ENCODE measurements at regions not wholly inside any gene's neighbourhood (a gene's known extent, or its start where the extent isn't known, plus 50 kb on each side); places are given as distances from the start of the nearest gene placed in this dataset.
"Not testable (repeated sequence)": the region's sequence is repeated elsewhere in the genome, so short reads cannot be mapped to it uniquely, and the experiment has no call there.

- not testable (repeated sequence) for DNase-seq
These were observed 784.6 kb downstream of the TTLL7 start for GRCh38 chr1:83214317-83214716.

GRCh38 chr1:83213648-83214047 is 785.3 kb downstream of the TTLL7 start:
- not testable (repeated sequence) for DNase-seq

- not testable (repeated sequence) for DNase-seq
These were observed 786.9 kb downstream of the TTLL7 start for GRCh38 chr1:83212033-83212432.

GRCh38 chr1:83208540-83208939 is 790.4 kb downstream of the TTLL7 start:
- not testable (repeated sequence) for DNase-seq

- not testable (repeated sequence) for DNase-seq
These were observed 804.3 kb downstream of the TTLL7 start for GRCh38 chr1:83194610-83195009.

- DNase-seq, result not testable (repeated sequence)
These were observed 816.8 kb downstream of the TTLL7 start for GRCh38 chr1:83182033-83182728.

GRCh38 chr1:83180621-83181020 is 818.3 kb downstream of the TTLL7 start:
- not testable (repeated sequence) for DNase-seq

GRCh38 chr1:83167634-83168033 is 831.3 kb downstream of the TTLL7 start:
- not testable (repeated sequence) for DNase-seq

- not testable (repeated sequence) for DNase-seq
These were observed 835.0 kb downstream of the TTLL7 start for GRCh38 chr1:83163879-83164475.

GRCh38 chr1:83158924-83159323 is 840.0 kb downstream of the TTLL7 start:
- not testable (repeated sequence) for DNase-seq

- DNase-seq, result not testable (repeated sequence)
These were observed 844.6 kb downstream of the TTLL7 start for GRCh38 chr1:83154306-83154705.

- not testable (repeated sequence) for DNase-seq
These were observed 847.6 kb downstream of the TTLL7 start for GRCh38 chr1:83151167-83151898.

- not testable (repeated sequence) for DNase-seq
These were observed 848.5 kb downstream of the TTLL7 start for GRCh38 chr1:83150479-83150878.

- not testable (repeated sequence) for DNase-seq
These were observed 853.1 kb downstream of the TTLL7 start for GRCh38 chr1:83145820-83146219.

GRCh38 chr1:83142802-83143201 is 856.1 kb downstream of the TTLL7 start:
- DNase-seq, result not testable (repeated sequence)

- not testable (repeated sequence) for DNase-seq
These were observed 863.3 kb downstream of the TTLL7 start for GRCh38 chr1:83135524-83136157.

- not testable (repeated sequence) for DNase-seq
These were observed 864.5 kb downstream of the TTLL7 start for GRCh38 chr1:83134322-83135014.

- DNase-seq, result no peak
These were observed 867.3 kb downstream of the TTLL7 start for GRCh38 chr1:83131692-83131955.

GRCh38 chr1:83130886-83131691 is 867.8 kb downstream of the TTLL7 start:
- no peak for DNase-seq

- no peak for DNase-seq
These were observed 869.8 kb downstream of the TTLL7 start for GRCh38 chr1:83129107-83129506.

- DNase-seq, result no peak
These were observed 873.5 kb downstream of the TTLL7 start for GRCh38 chr1:83125456-83125855.

GRCh38 chr1:83123019-83123418 is 875.9 kb downstream of the TTLL7 start:
- DNase-seq, result no peak
